Suprapubic skin (tissue), 4 donors: ENCODE measurements at regions not wholly inside any gene's neighbourhood (a gene's known extent, or its start where the extent isn't known, plus 50 kb on each side); places are given as distances from the start of the nearest gene placed in this dataset.

ENCODE experiments used
- POLR2A ChIP-seq, 2 donors: fragments of 450-650 bp; IDR thresholded peaks; one replicate each; pipeline ENCODE4 v1.6.1; 2017; ENCODE audit warnings: antibody characterized with exemption in 2 of 2, mild to moderate bottlenecking in 2 of 2, moderate library complexity in 2 of 2
- POLR2AphosphoS5 ChIP-seq, 3 donors: sonication (generic); formaldehyde crosslinking; IDR thresholded peaks; one replicate each; pipeline ENCODE4 v1.6.1; 2017; ENCODE audit warnings: antibody characterized with exemption in 3 of 3
- TF ChIP-seq, protein P1 (sequence below), 2 donors: fragments of 200-600 bp in 1 of 2; fragments of 450-650 bp in 1 of 2; sonication (generic) in 1 of 2; IDR thresholded peaks; one replicate each; pipeline ENCODE4 v1.5.1; 2016 to 2019; ENCODE audit warnings: antibody characterized with exemption in 2 of 2, mild to moderate bottlenecking in 1 of 2, moderate library complexity in 1 of 2

DNA sequence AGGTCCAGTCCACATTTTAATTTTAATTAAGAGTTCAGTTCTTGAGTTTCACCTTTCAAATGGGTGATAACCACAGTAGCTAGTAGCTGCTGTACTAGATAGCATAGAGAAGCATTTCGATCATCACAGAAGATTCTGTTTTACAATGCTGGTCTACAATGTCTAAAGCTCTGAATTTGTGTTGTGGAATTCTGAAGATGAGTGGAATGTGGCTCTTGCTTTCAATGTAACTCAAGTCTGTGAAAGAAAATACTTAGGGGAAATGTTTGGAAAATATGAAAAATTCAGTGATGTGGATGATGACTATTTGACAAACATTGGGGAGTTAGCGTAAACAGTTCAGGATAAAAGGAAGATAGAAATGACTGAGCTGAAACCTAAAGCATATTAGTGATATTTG is 139.4 kb downstream of the GNAT3 start:
- TF ChIP-seq POLR2AphosphoS5 (IDR thresholded peaks at IDR 0.05): no peak
- TF ChIP-seq, protein P1, sequence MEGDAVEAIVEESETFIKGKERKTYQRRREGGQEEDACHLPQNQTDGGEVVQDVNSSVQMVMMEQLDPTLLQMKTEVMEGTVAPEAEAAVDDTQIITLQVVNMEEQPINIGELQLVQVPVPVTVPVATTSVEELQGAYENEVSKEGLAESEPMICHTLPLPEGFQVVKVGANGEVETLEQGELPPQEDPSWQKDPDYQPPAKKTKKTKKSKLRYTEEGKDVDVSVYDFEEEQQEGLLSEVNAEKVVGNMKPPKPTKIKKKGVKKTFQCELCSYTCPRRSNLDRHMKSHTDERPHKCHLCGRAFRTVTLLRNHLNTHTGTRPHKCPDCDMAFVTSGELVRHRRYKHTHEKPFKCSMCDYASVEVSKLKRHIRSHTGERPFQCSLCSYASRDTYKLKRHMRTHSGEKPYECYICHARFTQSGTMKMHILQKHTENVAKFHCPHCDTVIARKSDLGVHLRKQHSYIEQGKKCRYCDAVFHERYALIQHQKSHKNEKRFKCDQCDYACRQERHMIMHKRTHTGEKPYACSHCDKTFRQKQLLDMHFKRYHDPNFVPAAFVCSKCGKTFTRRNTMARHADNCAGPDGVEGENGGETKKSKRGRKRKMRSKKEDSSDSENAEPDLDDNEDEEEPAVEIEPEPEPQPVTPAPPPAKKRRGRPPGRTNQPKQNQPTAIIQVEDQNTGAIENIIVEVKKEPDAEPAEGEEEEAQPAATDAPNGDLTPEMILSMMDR (IDR thresholded peaks at IDR 0.05): no peak
- TF ChIP-seq POLR2A (IDR thresholded peaks at IDR 0.05): no peak
